HCT116 (cell line): ENCODE measurements at regions not wholly inside any gene's neighbourhood (a gene's known extent, or its start where the extent isn't known, plus 50 kb on each side); places are given as distances from the start of the nearest gene placed in this dataset.

ENCODE experiments used
- ATAC-seq: fragments of 200-7000 bp; cut with Tn5 transposase; 2 replicates; pipeline ENCODE4 v1.9.1; 2020; ENCODE audit warnings: mild to moderate bottlenecking, moderate library complexity
- BruUV-seq: library from RNA; stranded (reverse); fragments of 400-500 nt; replicated peaks from 2 replicates; lab custom pipeline; 2021; lab: Mats Ljungman, UMichigan
- CTCF ChIA-PET: fragments of 300-600 bp; sonication (Branson Sonifier 250); formaldehyde crosslinking; loops from one replicate; lab custom pipeline; 2021; ENCODE audit warnings: antibody characterized with exemption; lab: Charles Lee
- POLR2A ChIA-PET: fragments of 300-600, 350-600 bp; sonication (Branson Sonifier 250); formaldehyde crosslinking; loops from one replicate; lab custom pipeline; 2021; ENCODE audit warnings: antibody characterized with exemption; lab: Charles Lee
- RAD21 ChIA-PET, 2 experiments: fragments of 300-600 bp; sonication (Branson Sonifier 250); formaldehyde crosslinking; loops; one replicate each; lab custom pipeline; 2023; ENCODE audit warnings: low total read pairs in 2 of 2; ENCODE audit not compliant: uncharacterized antibody in 2 of 2, unreplicated experiment in 2 of 2, low non-redundant PET in 1 of 2; lab: Charles Lee
- DNase-seq: peaks from one replicate; pipeline ENCODE4 v3.0.0-alpha.2; 2010; ENCODE audit warnings: low read depth, low spot score
- H2AFZ ChIP-seq: fragments of 200-600 bp; shearing (Covaris generic), sonication (generic); 2 replicates; pipeline ENCODE4 v1.6.1; 2017; ENCODE audit warnings: low read depth, mixed run types, mixed read lengths, antibody characterized with exemption, low read length; ENCODE audit not compliant: poor library complexity, severe bottlenecking
- H3K27ac ChIP-seq: 2 replicates; pipeline ENCODE4 v1.5.1; 2012; ENCODE audit warnings: low read depth, low read length
- H3K27me3 ChIP-seq: fragments of 200-600 bp; sonication (generic); 2 replicates; pipeline ENCODE4 v1.6.1; 2016; ENCODE audit warnings: mixed run types, low read length, mixed read lengths; ENCODE audit not compliant: insufficient read depth
- H3K36me3 ChIP-seq, 2 experiments: fragments of 200-500 bp in 1 of 2; fragments of 200-600 bp in 1 of 2; sonication (Bioruptor generic) in 1 of 2; sonication (generic) in 1 of 2; 2 replicates each; pipeline versions ENCODE4 v1.5.1 to v1.6.1; 2014 to 2016; ENCODE audit warnings: low read length in 2 of 2, inconsistent platforms in 1 of 2, mixed read lengths in 1 of 2, mixed run types in 1 of 2; ENCODE audit not compliant: insufficient read depth in 2 of 2, control insufficient read depth in 1 of 2
- H3K4me1 ChIP-seq, 2 experiments: fragments of 200-600 bp in 1 of 2; sonication (generic) in 1 of 2; 2 replicates each; pipeline versions ENCODE4 v1.5.1 to v1.6.1; 2012 to 2017; ENCODE audit warnings: low read length in 2 of 2, inconsistent platforms in 1 of 2, mild to moderate bottlenecking in 1 of 2, mixed read lengths in 1 of 2, mixed run types in 1 of 2, moderate library complexity in 1 of 2; ENCODE audit not compliant: insufficient read depth in 2 of 2, control insufficient read depth in 1 of 2
- H3K4me2 ChIP-seq: fragments of 200-600 bp; sonication (generic); 2 replicates; pipeline ENCODE4 v1.6.1; 2017; ENCODE audit warnings: mixed run types, low read length, mixed read lengths
- H3K4me3 ChIP-seq, 2 experiments: fragments of 200-600 bp in 1 of 2; sonication (generic) in 1 of 2; replicated peaks in 1 of 2; 2 replicates each; pipeline ENCODE4 v1.5.1; 2011 to 2016; ENCODE audit warnings: low read length in 2 of 2, control low read depth in 1 of 2, low read depth in 1 of 2, mild to moderate bottlenecking in 1 of 2, mixed read lengths in 1 of 2, mixed run types in 1 of 2
- H3K79me2 ChIP-seq: fragments of 200-600 bp; sonication (generic); 2 replicates; pipeline ENCODE4 v1.6.1; 2017; ENCODE audit warnings: mild to moderate bottlenecking, mixed run types, low read length, moderate library complexity, mixed read lengths; ENCODE audit not compliant: insufficient read depth
- H3K9ac ChIP-seq: fragments of 200-600 bp; sonication (generic); 2 replicates; pipeline ENCODE4 v1.6.1; 2016; ENCODE audit warnings: low read length, mixed read lengths
- H3K9me2 ChIP-seq: fragments of 200-600 bp; sonication (generic), shearing (Covaris generic); 2 replicates; pipeline ENCODE4 v1.6.1; 2017; ENCODE audit warnings: mixed run types, mild to moderate bottlenecking, moderate library complexity; ENCODE audit not compliant: insufficient read depth
- H3K9me3 ChIP-seq, 2 experiments: fragments of 200-500 bp in 1 of 2; fragments of 200-600 bp in 1 of 2; sonication (Bioruptor generic) in 1 of 2; sonication (generic) in 1 of 2; 2 replicates each; pipeline ENCODE4 v1.6.1; 2014 to 2017; ENCODE audit warnings: low read length in 2 of 2, mixed read lengths in 2 of 2, inconsistent platforms in 1 of 2, low read depth in 1 of 2, mild to moderate bottlenecking in 1 of 2, mixed run types in 1 of 2, moderate library complexity in 1 of 2; ENCODE audit not compliant: control insufficient read depth in 1 of 2, insufficient read depth in 1 of 2
- H4K20me1 ChIP-seq: fragments of 200-600 bp; sonication (generic), shearing (Covaris generic); 2 replicates; pipeline ENCODE4 v1.6.1; 2017; ENCODE audit warnings: mixed run types, mild to moderate bottlenecking, moderate library complexity; ENCODE audit not compliant: insufficient read depth
- CBX3 ChIP-seq: IDR thresholded peaks from 2 replicates; pipeline ENCODE4 v1.6.1; 2012; ENCODE audit warnings: low read depth
- FOSL1 ChIP-seq: IDR thresholded peaks from 2 replicates; pipeline ENCODE4 v1.6.1; 2012; ENCODE audit warnings: low read depth
- RAD21 ChIP-seq: IDR thresholded peaks from 2 replicates; pipeline ENCODE4 v1.6.1; 2012; ENCODE audit warnings: low read depth, mild to moderate bottlenecking
- YY1 ChIP-seq: IDR thresholded peaks from 2 replicates; pipeline ENCODE4 v1.6.1; 2011; ENCODE audit warnings: low read length, low read depth, moderate library complexity, mild to moderate bottlenecking; ENCODE audit not compliant: insufficient replicate concordance; ENCODE audit errors: extremely low read depth
- intact Hi-C: fragments of 100-400 bp; cut with micrococcal nuclease; formaldehyde crosslinking; loops from 2 replicates; pipeline ENCODE4 v1.10.0; 2022
- TF ChIP-seq, protein P1 (sequence below), 3 experiments: fragments of 200-600 bp in 1 of 3; sonication (generic) in 1 of 3; IDR thresholded peaks in 2 of 3; conservative IDR thresholded peaks in 1 of 3; 2 replicates each; pipeline ENCODE4 v1.5.1; 2012 to 2017; ENCODE audit warnings: low read depth in 2 of 3, low read length in 2 of 3, antibody characterized with exemption in 1 of 3, borderline replicate concordance in 1 of 3, control low read depth in 1 of 3, mild to moderate bottlenecking in 1 of 3, mixed read lengths in 1 of 3, mixed run types in 1 of 3, moderate library complexity in 1 of 3; ENCODE audit not compliant: insufficient read depth in 1 of 3

DNA sequence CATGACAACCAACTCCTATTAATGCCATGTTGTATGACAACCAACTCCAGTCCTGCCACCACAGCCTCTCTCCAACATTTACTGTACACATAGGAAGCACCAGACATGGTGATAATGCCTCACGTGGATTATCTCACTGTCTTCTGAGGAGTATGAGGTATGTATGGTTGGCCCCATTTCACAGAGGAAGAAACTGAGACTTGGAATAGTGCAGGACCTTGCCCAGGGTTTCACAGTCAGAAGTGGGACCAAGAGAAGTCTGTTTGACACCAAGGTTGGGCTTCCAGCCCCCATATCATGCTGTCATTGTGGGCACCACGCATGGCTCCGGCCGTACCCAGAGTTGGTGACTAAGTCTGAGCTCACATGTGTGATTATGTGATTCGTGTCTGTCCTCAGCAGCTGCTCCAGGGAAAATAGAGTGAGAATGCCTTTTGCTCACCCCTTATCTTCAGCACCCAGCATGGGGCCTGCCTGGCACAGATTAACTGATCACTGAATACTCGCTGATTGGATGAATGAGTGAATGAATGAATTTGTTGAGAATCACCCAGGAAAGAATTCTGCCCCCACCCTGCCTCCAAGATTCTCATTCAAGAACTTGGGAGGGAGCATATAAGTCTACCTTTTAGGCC, 204.1 kb upstream of the NLRP1 start:
- RAD21 ChIA-PET: no interaction called here

DNA sequence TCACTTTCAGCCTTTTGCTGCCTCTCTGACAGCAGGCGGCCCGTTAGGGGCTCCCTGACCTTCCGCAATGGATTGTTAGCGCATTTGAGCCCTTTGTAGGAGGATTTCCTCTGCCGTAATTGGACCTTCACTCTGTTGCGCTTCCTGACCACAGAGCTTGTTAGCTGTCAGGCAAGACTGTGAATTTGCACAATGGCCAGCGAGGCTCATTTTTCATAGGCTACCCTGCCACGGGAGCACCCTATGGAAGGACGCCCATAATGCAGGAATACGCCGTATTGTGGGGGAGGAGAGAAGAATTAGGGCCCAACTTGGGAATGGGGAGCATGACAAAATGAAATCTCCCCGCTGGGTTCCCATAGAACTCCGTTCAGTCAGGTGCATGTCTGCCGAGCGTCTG, 205.2 kb upstream of the NLRP1 start:
- intact Hi-C loops: no loop called here
- no TSS peak for BruUV-seq
- CTCF ChIA-PET: no interaction called here

More for the DNA sequence above, 204.1 kb upstream of the NLRP1 start:
- Histone ChIP-seq H3K27me3 (no peaks in the 10 kb centered on the region; the same call in 1 of the 2 replicates), H2AFZ (no peak overlapping the region), H3K4me3 (no peak overlapping the region), H3K9me3 (peaks cover 7 to 12% of the 10 kb centered on the region in 2 experiments; a peak in 3 of 4 replicates), H3K4me2 (no peak overlapping the region), H3K79me2 (no peaks in the 10 kb centered on the region), H3K27ac (no peak overlapping the region), H3K4me1 (peaks cover 0 to 10% of the 10 kb centered on the region in 2 experiments; a peak in 1 of 4 replicates), H3K9me2 (no peaks in the 10 kb centered on the region), H3K9ac (no peak overlapping the region)
- intact Hi-C loops: no loop called here
- ChIA-PET CTCF (interaction anchor here (0.6 kb wide), 1 partner anchor 8 kb away, joined by 3 read pairs; no protein-coding TSS in a partner anchor), POLR2A (no interaction called here)
- BruUV-seq: no TSS peak
- DNase-seq: no peak
- no peak for TF ChIP-seq FOSL1
- no peak for TF ChIP-seq YY1
- no peak for TF ChIP-seq CBX3
- TF ChIP-seq, all 23 proteins: peak for 0
- no peak for ATAC-seq
- no peaks in the 10 kb centered on the region for H4K20me1 ChIP-seq
- H3K36me3 ChIP-seq: no peaks in the 10 kb centered on the region

More for the DNA sequence above, 205.2 kb upstream of the NLRP1 start:
- no peak overlapping the region for H3K4me2 ChIP-seq
- ChIA-PET RAD21 (no interaction called here), POLR2A (no interaction called here)
- H3K27ac ChIP-seq: no peak overlapping the region
- H3K9ac ChIP-seq: no peak overlapping the region
- H3K4me3 ChIP-seq: no peak overlapping the region
- ATAC-seq: no peak
- H3K9me3 ChIP-seq: peaks cover 7 to 12% of the 10 kb centered on the region in 2 experiments; a peak in 3 of 4 replicates
- peaks cover 0 to 9% of the 10 kb centered on the region in 2 experiments; a peak in 1 of 4 replicates for H3K4me1 ChIP-seq
- TF ChIP-seq, protein P1, sequence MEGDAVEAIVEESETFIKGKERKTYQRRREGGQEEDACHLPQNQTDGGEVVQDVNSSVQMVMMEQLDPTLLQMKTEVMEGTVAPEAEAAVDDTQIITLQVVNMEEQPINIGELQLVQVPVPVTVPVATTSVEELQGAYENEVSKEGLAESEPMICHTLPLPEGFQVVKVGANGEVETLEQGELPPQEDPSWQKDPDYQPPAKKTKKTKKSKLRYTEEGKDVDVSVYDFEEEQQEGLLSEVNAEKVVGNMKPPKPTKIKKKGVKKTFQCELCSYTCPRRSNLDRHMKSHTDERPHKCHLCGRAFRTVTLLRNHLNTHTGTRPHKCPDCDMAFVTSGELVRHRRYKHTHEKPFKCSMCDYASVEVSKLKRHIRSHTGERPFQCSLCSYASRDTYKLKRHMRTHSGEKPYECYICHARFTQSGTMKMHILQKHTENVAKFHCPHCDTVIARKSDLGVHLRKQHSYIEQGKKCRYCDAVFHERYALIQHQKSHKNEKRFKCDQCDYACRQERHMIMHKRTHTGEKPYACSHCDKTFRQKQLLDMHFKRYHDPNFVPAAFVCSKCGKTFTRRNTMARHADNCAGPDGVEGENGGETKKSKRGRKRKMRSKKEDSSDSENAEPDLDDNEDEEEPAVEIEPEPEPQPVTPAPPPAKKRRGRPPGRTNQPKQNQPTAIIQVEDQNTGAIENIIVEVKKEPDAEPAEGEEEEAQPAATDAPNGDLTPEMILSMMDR (IDR thresholded peaks at IDR 0.05 in 2 of 3, conservative IDR thresholded peaks at IDR 0.05 in 1 of 3; ENCODE audit: borderline replicate concordance in 1 of 3, insufficient read depth in 1 of 3, low read depth in 2 of 3, low read length in 2 of 3): no peak
- TF ChIP-seq RAD21: no peak
- H3K79me2 ChIP-seq: no peaks in the 10 kb centered on the region
- H3K9me2 ChIP-seq: no peaks in the 10 kb centered on the region
- H3K27me3 ChIP-seq: peaks cover 3% of the 10 kb centered on the region; the same call in 1 of the 2 replicates
- H2AFZ ChIP-seq: no peak overlapping the region
- no peaks in the 10 kb centered on the region for H4K20me1 ChIP-seq
- DNase-seq: no peak
- no peaks in the 10 kb centered on the region for H3K36me3 ChIP-seq
